Caco-2 (cell line): ENCODE measurements at regions not wholly inside any gene's neighbourhood (a gene's known extent, or its start where the extent isn't known, plus 50 kb on each side); places are given as distances from the start of the nearest gene placed in this dataset.

Experiments
- BruUV-seq: library from RNA; stranded (reverse); fragments of 400-500 nt; replicated peaks from 2 replicates; lab custom pipeline; 2021; lab: Mats Ljungman, UMichigan
- CTCF ChIA-PET: fragments of 300-600 bp; sonication (Branson Sonifier 250); formaldehyde crosslinking; loops from one replicate; lab custom pipeline; 2022; ENCODE audit warnings: antibody characterized with exemption; lab: Charles Lee
- POLR2A ChIA-PET: fragments of 300-600 bp; sonication (Branson Sonifier 250); formaldehyde crosslinking; loops from one replicate; lab custom pipeline; 2022; ENCODE audit warnings: antibody characterized with exemption; lab: Charles Lee
- DNase-seq, 2 experiments: peaks; one replicate each; pipeline versions ENCODE4 v3.0.0 to v3.0.0-alpha.2; 2020 to 2022
- H3K27me3 ChIP-seq: replicated peaks from 2 replicates; pipeline ENCODE4 v1.6.0; 2011; ENCODE audit warnings: low read length; ENCODE audit not compliant: control insufficient read depth, insufficient read depth
- H3K36me3 ChIP-seq: 2 replicates; pipeline ENCODE4 v1.5.1; 2011; ENCODE audit warnings: low read length; ENCODE audit not compliant: control insufficient read depth, insufficient read depth
- H3K4me1 ChIP-seq: fragments of 250-450 bp; sonication (Bioruptor Pico); 2 replicates; pipeline ENCODE4 v1.5.1; 2020; ENCODE audit warnings: mild to moderate bottlenecking
- H3K4me3 ChIP-seq: 2 replicates; pipeline ENCODE4 v1.5.1; 2011; ENCODE audit warnings: low read depth, mild to moderate bottlenecking, control low read depth, low read length
- H3K9me3 ChIP-seq: fragments of 250-450 bp; sonication (Bioruptor Pico); 2 replicates; pipeline ENCODE4 v1.5.1; 2020; ENCODE audit warnings: mild to moderate bottlenecking, moderate library complexity
- H3K27ac Mint-ChIP-seq: one replicate; pipeline ENCODE4 v1.8.0; 2022; ENCODE audit warnings: mixed read lengths; ENCODE audit not compliant: unreplicated experiment
- H3K27me3 Mint-ChIP-seq: one replicate; pipeline ENCODE4 v1.8.0; 2022; ENCODE audit warnings: mixed read lengths; ENCODE audit not compliant: insufficient read depth, unreplicated experiment
- H3K36me3 Mint-ChIP-seq: one replicate; pipeline ENCODE4 v1.8.0; 2022; ENCODE audit warnings: mild to moderate bottlenecking, mixed read lengths; ENCODE audit not compliant: insufficient read depth, unreplicated experiment
- H3K4me1 Mint-ChIP-seq: one replicate; pipeline ENCODE4 v1.8.0; 2022; ENCODE audit warnings: low read depth, mixed read lengths; ENCODE audit not compliant: unreplicated experiment
- H3K4me3 Mint-ChIP-seq: one replicate; pipeline ENCODE4 v1.8.0; 2022; ENCODE audit warnings: mild to moderate bottlenecking, moderate library complexity, mixed read lengths; ENCODE audit not compliant: unreplicated experiment
- H3K9me3 Mint-ChIP-seq: one replicate; pipeline ENCODE4 v1.8.0; 2022; ENCODE audit warnings: mixed read lengths; ENCODE audit not compliant: unreplicated experiment
- CTCF ChIP-seq, 2 experiments: fragments of 200-600 bp in 1 of 2; IDR thresholded peaks; 1 replicate in 1 of 2; 2 replicates in 1 of 2; pipeline versions ENCODE4 v1.5.1 to v1.8.0; 2011 to 2022; ENCODE audit warnings: antibody characterized with exemption in 1 of 2, control low read depth in 1 of 2, inconsistent platforms in 1 of 2, low read depth in 1 of 2, low read length in 1 of 2, mild to moderate bottlenecking in 1 of 2, moderate library complexity in 1 of 2; ENCODE audit not compliant: insufficient read depth in 1 of 2, severe bottlenecking in 1 of 2, unreplicated experiment in 1 of 2
- intact Hi-C: fragments of 100-400 bp; cut with micrococcal nuclease; formaldehyde crosslinking; loops from one replicate; pipeline ENCODE4 v1.10.0; 2022; ENCODE audit not compliant: unreplicated experiment

DNA sequence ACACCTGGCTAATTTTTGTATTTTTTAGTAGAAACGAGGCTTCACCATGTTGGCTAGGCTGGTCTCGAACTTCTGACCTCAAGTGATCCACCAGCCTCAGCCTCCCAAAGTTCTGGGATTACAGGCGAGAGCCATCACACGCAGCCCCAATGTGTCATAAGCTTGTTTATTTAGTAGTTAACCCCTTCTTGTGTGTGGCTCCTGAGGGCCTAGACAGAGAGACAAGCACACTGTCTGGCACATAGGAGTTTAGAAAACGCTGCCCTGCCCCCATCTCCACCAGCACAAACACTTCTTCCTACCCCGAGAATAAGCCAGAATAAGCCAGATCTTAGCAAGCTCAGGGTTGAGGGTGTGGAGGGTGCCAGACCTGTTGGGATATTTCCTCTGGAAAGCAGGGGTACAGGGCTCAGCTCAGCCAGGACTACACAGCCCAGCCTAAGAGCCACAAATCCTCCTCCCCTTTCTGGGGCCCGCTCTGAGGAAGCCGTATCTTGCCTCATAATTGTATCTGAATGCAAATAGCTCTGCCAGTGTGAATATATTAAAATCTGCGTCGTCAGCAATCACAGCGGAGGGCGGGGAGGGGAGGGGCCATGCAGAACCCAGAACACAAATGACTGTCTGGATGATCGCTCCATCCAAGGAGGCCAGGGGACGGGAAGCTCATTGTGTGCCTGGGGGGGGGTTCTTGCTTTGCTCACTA, 247.3 kb downstream of the MN1 start:
- CTCF ChIA-PET = interaction anchor here (0.6 kb wide), 1 partner anchor 146 kb away, joined by 4 read pairs; no protein-coding TSS in a partner anchor
- Mint-ChIP-seq H3K27me3 (no peaks in the 10 kb centered on the region), H3K36me3 (no peaks in the 10 kb centered on the region), H3K9me3 (peaks cover 9% of the 10 kb centered on the region), H3K27ac (no peak overlapping the region), H3K4me3 (no peak overlapping the region), H3K4me1 (no peaks in the 10 kb centered on the region)
- TF ChIP-seq CTCF (IDR thresholded peaks at IDR 0.05; ENCODE audit: insufficient read depth in 1 of 2, low read depth in 1 of 2, low read length in 1 of 2, severe bottlenecking in 1 of 2, unreplicated experiment in 1 of 2) = no peak
- DNase-seq = no peak
- Histone ChIP-seq H3K27me3 (no peaks in the 10 kb centered on the region), H3K4me1 (no peaks in the 10 kb centered on the region), H3K4me3 (no peak overlapping the region), H3K36me3 (no peaks in the 10 kb centered on the region), H3K9me3 (peaks cover 6% of the 10 kb centered on the region; the same call in 1 of the 2 replicates)
- POLR2A ChIA-PET = no interaction called here
- no TSS peak for BruUV-seq
- intact Hi-C loops = no loop called here

GRCh38 chr22:27554841-27555456, 246.6 kb downstream of the MN1 start:
- BruUV-seq = no TSS peak
- Mint-ChIP-seq H3K9me3 (peaks cover 9% of the 10 kb centered on the region), H3K27ac (no peak overlapping the region), H3K4me1 (no peaks in the 10 kb centered on the region), H3K36me3 (no peaks in the 10 kb centered on the region), H3K4me3 (no peak overlapping the region), H3K27me3 (no peaks in the 10 kb centered on the region)
- intact Hi-C loops = no loop called here
- Histone ChIP-seq H3K27me3 (no peaks in the 10 kb centered on the region), H3K4me3 (no peak overlapping the region), H3K4me1 (no peaks in the 10 kb centered on the region), H3K9me3 (peaks cover 6% of the 10 kb centered on the region; the same call in 1 of the 2 replicates), H3K36me3 (no peaks in the 10 kb centered on the region)
- no peak for DNase-seq
- ChIA-PET CTCF (no interaction called here), POLR2A (no interaction called here)
- TF ChIP-seq CTCF (IDR thresholded peaks at IDR 0.05; ENCODE audit: insufficient read depth in 1 of 2, low read depth in 1 of 2, low read length in 1 of 2, severe bottlenecking in 1 of 2, unreplicated experiment in 1 of 2) = no peak

GRCh38 chr22:27556371-27556770, 245.2 kb downstream of the MN1 start:
- Histone ChIP-seq H3K4me1 (no peaks in the 10 kb centered on the region), H3K9me3 (peaks cover 6% of the 10 kb centered on the region; the same call in 1 of the 2 replicates), H3K36me3 (no peaks in the 10 kb centered on the region), H3K4me3 (no peak overlapping the region), H3K27me3 (no peaks in the 10 kb centered on the region)
- intact Hi-C loops = no loop called here
- no TSS peak for BruUV-seq
- H3K4me1 Mint-ChIP-seq = no peaks in the 10 kb centered on the region
- H3K27me3 Mint-ChIP-seq = peaks cover 4% of the 10 kb centered on the region
- H3K36me3 Mint-ChIP-seq = no peaks in the 10 kb centered on the region
- DNase-seq = no peak
- peaks cover 9% of the 10 kb centered on the region for H3K9me3 Mint-ChIP-seq
- no peak for TF ChIP-seq CTCF (IDR thresholded peaks at IDR 0.05; ENCODE audit: insufficient read depth in 1 of 2, low read depth in 1 of 2, low read length in 1 of 2, severe bottlenecking in 1 of 2, unreplicated experiment in 1 of 2)
- ChIA-PET POLR2A (no interaction called here), CTCF (no interaction called here)
- H3K27ac Mint-ChIP-seq = no peak overlapping the region
- H3K4me3 Mint-ChIP-seq = no peak overlapping the region
